ENCODE measurements at regions not wholly inside any gene's neighbourhood (a gene's known extent, or its start where the extent isn't known, plus 50 kb on each side); places are given as distances from the start of the nearest gene placed in this dataset.

- no peak for TF ChIP-seq CTCF (IDR thresholded peaks at IDR 0.05; ENCODE audit: extremely low read depth in 1 of 2, insufficient read depth in 1 of 2, low read depth in 1 of 2, low read length in 2 of 2)
- no peak for TF ChIP-seq POLR2A (IDR thresholded peaks at IDR 0.05; ENCODE audit: low read depth, low read length)
- TF ChIP-seq MYC (IDR thresholded peaks at IDR 0.05; ENCODE audit: low read depth, low read length): no peak
- TF ChIP-seq FOS (IDR thresholded peaks at IDR 0.05; ENCODE audit: borderline replicate concordance, insufficient read depth, low read length): no peak
- no peak for TF ChIP-seq EZH2 (IDR thresholded peaks at IDR 0.05; ENCODE audit: borderline replicate concordance, low read depth, low read length, severe bottlenecking)
These were observed 948.2 kb downstream of the BCL11B start for GRCh38 chr14:98323836-98324235.
